ENCODE measurements at regions not wholly inside any gene's neighbourhood (a gene's known extent, or its start where the extent isn't known, plus 50 kb on each side); places are given as distances from the start of the nearest gene placed in this dataset.

- H3K27me3 ChIP-seq: no peaks in the 10 kb centered on the region
- intact Hi-C loops (cut with DNase I; ENCODE audit: low total_unique reads): no loop called here
- TF ChIP-seq POLR2A (IDR thresholded peaks at IDR 0.05): no peak
- peak in 1 of 4 experiments; percentile 26 for TF ChIP-seq CTCF (IDR thresholded peaks at IDR 0.05)
- H3K36me3 ChIP-seq: no peaks in the 10 kb centered on the region
- H3K9me3 ChIP-seq: no peaks in the 10 kb centered on the region
- H3K4me3 ChIP-seq: no peak overlapping the region
- no peak overlapping the region for H3K27ac ChIP-seq
- no peaks in the 10 kb centered on the region for H3K4me1 ChIP-seq
- peak in 1 of 2 donors; percentile 28 for DNase-seq
Observed at GRCh38 chr13:111460548-111461444, 140.4 kb downstream of the TEX29 start.

- Histone ChIP-seq H3K9me3 (no peaks in the 10 kb centered on the region), H3K4me3 (no peak overlapping the region), H3K27ac (no peak overlapping the region), H3K36me3 (no peaks in the 10 kb centered on the region), H3K27me3 (peaks cover 0 to 5% of the 10 kb centered on the region in 2 donors), H3K4me1 (no peaks in the 10 kb centered on the region)
- DNase-seq: no peak
- TF ChIP-seq CTCF (IDR thresholded peaks at IDR 0.05) (no peak), POLR2A (IDR thresholded peaks at IDR 0.05) (no peak)
- intact Hi-C loops (cut with DNase I; ENCODE audit: low total_unique reads): no loop called here
Observed at GRCh38 chr13:111461445-111462149, 141.2 kb downstream of the TEX29 start.

GRCh38 chr13:111462221-111462764, 141.9 kb downstream of the TEX29 start:
- Histone ChIP-seq H3K4me3 (no peak overlapping the region), H3K4me1 (no peaks in the 10 kb centered on the region), H3K27ac (no peak overlapping the region), H3K27me3 (peaks cover 0 to 7% of the 10 kb centered on the region in 2 donors), H3K36me3 (no peaks in the 10 kb centered on the region), H3K9me3 (no peaks in the 10 kb centered on the region)
- no peak for TF ChIP-seq POLR2A (IDR thresholded peaks at IDR 0.05)
- TF ChIP-seq CTCF (IDR thresholded peaks at IDR 0.05): no peak
- intact Hi-C loops (cut with DNase I; ENCODE audit: low total_unique reads): no loop called here
- DNase-seq: no peak

GRCh38 chr13:111462944-111463343, 142.5 kb downstream of the TEX29 start:
- Histone ChIP-seq H3K27me3 (peaks cover 0 to 7% of the 10 kb centered on the region in 2 donors), H3K4me1 (no peaks in the 10 kb centered on the region), H3K27ac (no peak overlapping the region), H3K4me3 (no peak overlapping the region), H3K9me3 (no peaks in the 10 kb centered on the region), H3K36me3 (no peaks in the 10 kb centered on the region)
- no peak for DNase-seq
- intact Hi-C loops (cut with DNase I; ENCODE audit: low total_unique reads): no loop called here
- TF ChIP-seq CTCF (IDR thresholded peaks at IDR 0.05): no peak
- no peak for TF ChIP-seq POLR2A (IDR thresholded peaks at IDR 0.05)

All from uterus (tissue), 3 donors.